Mesenchymal stem cell (in vitro differentiated cells and primary cell): ENCODE measurements at regions not wholly inside any gene's neighbourhood (a gene's known extent, or its start where the extent isn't known, plus 50 kb on each side); places are given as distances from the start of the nearest gene placed in this dataset.

ENCODE experiments used
- DNase-seq: peaks from one replicate; pipeline ENCODE4 v3.0.0-alpha.2; 2013
- H2AFZ ChIP-seq: one replicate; pipeline ENCODE4 v1.6.1; 2013; ENCODE audit warnings: low read depth, mild to moderate bottlenecking, control low read depth, inconsistent platforms, low read length, moderate library complexity
- H2AK5ac ChIP-seq: 2 replicates; pipeline ENCODE4 v1.6.1; 2013; ENCODE audit warnings: low read length, moderate library complexity, mild to moderate bottlenecking, inconsistent platforms; ENCODE audit not compliant: severe bottlenecking
- H2BK120ac ChIP-seq: one replicate; pipeline ENCODE4 v1.6.1; 2013; ENCODE audit warnings: low read depth, mild to moderate bottlenecking, inconsistent platforms, low read length, moderate library complexity
- H2BK12ac ChIP-seq, 2 experiments: one replicate each; pipeline ENCODE4 v1.6.1; 2013; ENCODE audit warnings: inconsistent platforms in 2 of 2, low read length in 2 of 2, mild to moderate bottlenecking in 2 of 2, moderate library complexity in 2 of 2, control low read depth in 1 of 2
- H2BK15ac ChIP-seq: one replicate; pipeline ENCODE4 v1.6.1; 2013; ENCODE audit warnings: mild to moderate bottlenecking, low read depth, inconsistent platforms; ENCODE audit not compliant: poor library complexity, severe bottlenecking
- H2BK5ac ChIP-seq: 2 replicates; pipeline ENCODE4 v1.6.1; 2013; ENCODE audit warnings: low read depth, mild to moderate bottlenecking, low read length, control low read depth, inconsistent platforms; ENCODE audit not compliant: poor library complexity, severe bottlenecking
- H3K14ac ChIP-seq, 2 experiments: one replicate each; pipeline ENCODE4 v1.6.1; 2013; ENCODE audit warnings: inconsistent platforms in 2 of 2, low read length in 2 of 2, control low read depth in 1 of 2, mild to moderate bottlenecking in 1 of 2, moderate library complexity in 1 of 2
- H3K18ac ChIP-seq, 2 experiments: one replicate each; pipeline ENCODE4 v1.6.1; 2013; ENCODE audit warnings: inconsistent platforms in 2 of 2, low read length in 2 of 2, control low read depth in 1 of 2, low read depth in 1 of 2, mild to moderate bottlenecking in 1 of 2
- H3K23ac ChIP-seq, 2 experiments: one replicate each; pipeline ENCODE4 v1.6.1; 2013; ENCODE audit warnings: inconsistent platforms in 2 of 2, low read length in 2 of 2, mild to moderate bottlenecking in 2 of 2, moderate library complexity in 2 of 2, control low read depth in 1 of 2
- H3K27ac ChIP-seq: 2 replicates; pipeline ENCODE4 v1.5.1; 2013; ENCODE audit warnings: mild to moderate bottlenecking, moderate library complexity, low read length, control low read depth, inconsistent platforms; ENCODE audit not compliant: poor library complexity, severe bottlenecking
- H3K27me3 ChIP-seq, 2 experiments: 2 replicates each; pipeline versions ENCODE4 v1.6.1 to v1.7.0; 2013; ENCODE audit warnings: low read length in 2 of 2, mild to moderate bottlenecking in 2 of 2, moderate library complexity in 2 of 2, control low read depth in 1 of 2, inconsistent platforms in 1 of 2; ENCODE audit not compliant: control insufficient read depth in 1 of 2, insufficient read depth in 1 of 2
- H3K36me3 ChIP-seq, 2 experiments: 2 replicates each; pipeline versions ENCODE4 v1.6.1 to v1.7.0; 2013; ENCODE audit warnings: low read length in 2 of 2, control low read depth in 1 of 2, inconsistent platforms in 1 of 2, low read depth in 1 of 2, mild to moderate bottlenecking in 1 of 2; ENCODE audit not compliant: insufficient read depth in 2 of 2, control insufficient read depth in 1 of 2
- H3K4ac ChIP-seq, 2 experiments: one replicate each; pipeline ENCODE4 v1.6.1; 2013; ENCODE audit warnings: inconsistent platforms in 2 of 2, low read length in 2 of 2, mild to moderate bottlenecking in 2 of 2, moderate library complexity in 2 of 2, control low read depth in 1 of 2, low read depth in 1 of 2
- H3K4me1 ChIP-seq: 2 replicates; pipeline ENCODE4 v1.6.1; 2013; ENCODE audit warnings: low read depth, low read length, control low read depth; ENCODE audit not compliant: control insufficient read depth, insufficient read depth
- H3K4me2 ChIP-seq: 2 replicates; pipeline ENCODE4 v1.6.1; 2013; ENCODE audit warnings: low read length, mild to moderate bottlenecking, inconsistent platforms; ENCODE audit not compliant: poor library complexity, severe bottlenecking
- H3K4me3 ChIP-seq, 2 experiments: 2 replicates each; pipeline versions ENCODE4 v1.5.1 to v1.7.0; 2013; ENCODE audit warnings: low read length in 2 of 2, mild to moderate bottlenecking in 2 of 2, control low read depth in 1 of 2, low read depth in 1 of 2; ENCODE audit not compliant: insufficient read depth in 1 of 2
- H3K79me1 ChIP-seq: replicated peaks from 2 replicates; pipeline ENCODE4 v1.6.1; 2013; ENCODE audit warnings: mild to moderate bottlenecking, control low read depth, low read length, inconsistent platforms; ENCODE audit not compliant: poor library complexity, severe bottlenecking
- H3K9ac ChIP-seq: 2 replicates; pipeline ENCODE4 v1.7.0; 2013; ENCODE audit warnings: mild to moderate bottlenecking, low read length, moderate library complexity
- H3K9me3 ChIP-seq: 2 replicates; pipeline ENCODE4 v1.7.0; 2013; ENCODE audit warnings: mild to moderate bottlenecking, low read length; ENCODE audit not compliant: control insufficient read depth
- H4K8ac ChIP-seq: one replicate; pipeline ENCODE4 v1.6.1; 2013; ENCODE audit warnings: inconsistent platforms, mild to moderate bottlenecking, low read length, moderate library complexity
- H4K91ac ChIP-seq: one replicate; pipeline ENCODE4 v1.6.1; 2013; ENCODE audit warnings: mild to moderate bottlenecking, low read length, inconsistent platforms
- WGBS: methylation state at CpG from one replicate; pipeline ENCODE4 v1.1.7; 2013; ENCODE audit warnings: mixed read lengths; 5-methylcytosine and 5-hydroxymethylcytosine counted together

DNA sequence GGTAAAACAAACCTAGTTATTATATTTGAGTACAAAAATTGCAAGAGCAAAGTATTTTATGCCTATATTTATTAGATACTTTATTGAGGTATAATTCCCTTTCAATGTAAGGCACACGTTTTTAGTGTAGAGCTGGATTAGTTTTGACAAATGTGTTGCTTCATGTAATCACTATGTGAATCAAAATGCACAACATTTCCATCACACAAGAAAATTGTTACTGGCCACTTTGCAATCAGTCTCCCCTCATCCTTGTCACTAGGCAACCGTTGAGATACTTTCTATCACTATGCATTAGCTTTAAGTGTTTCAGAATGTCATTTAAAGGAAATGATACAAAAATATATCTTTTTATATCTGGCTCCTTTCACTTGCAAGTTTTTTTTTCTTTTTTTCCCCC is 531.0 kb downstream of the CCER1 start:
- peaks cover 38% of the 10 kb centered on the region for H3K9me3 ChIP-seq
- no peaks in the 10 kb centered on the region for H3K79me1 ChIP-seq
- H3K4ac ChIP-seq, result no peak overlapping the region
- no peak overlapping the region for H2BK5ac ChIP-seq
- no peak overlapping the region for H2AFZ ChIP-seq
- no peak overlapping the region for H3K4me3 ChIP-seq
- H2BK12ac ChIP-seq, result no peak overlapping the region
- H3K4me1 ChIP-seq, result no peaks in the 10 kb centered on the region
- H2BK15ac ChIP-seq, result no peak overlapping the region
- H3K23ac ChIP-seq, result no peak overlapping the region
- no peak overlapping the region for H3K4me2 ChIP-seq
- no peak overlapping the region for H3K14ac ChIP-seq
- H2AK5ac ChIP-seq, result no peak overlapping the region
- H4K91ac ChIP-seq, result no peak overlapping the region
- H3K36me3 ChIP-seq, result no peaks in the 10 kb centered on the region
- no peak overlapping the region for H2BK120ac ChIP-seq
- no peak for DNase-seq
- H4K8ac ChIP-seq, result no peak overlapping the region
- WGBS, result no CpG with 5 or more reads among the region's 2 CpGs
- H3K18ac ChIP-seq, result no peak overlapping the region
- no peak overlapping the region for H3K9ac ChIP-seq
- H3K27me3 ChIP-seq, result no peaks in the 10 kb centered on the region
- no peak overlapping the region for H3K27ac ChIP-seq

DNA sequence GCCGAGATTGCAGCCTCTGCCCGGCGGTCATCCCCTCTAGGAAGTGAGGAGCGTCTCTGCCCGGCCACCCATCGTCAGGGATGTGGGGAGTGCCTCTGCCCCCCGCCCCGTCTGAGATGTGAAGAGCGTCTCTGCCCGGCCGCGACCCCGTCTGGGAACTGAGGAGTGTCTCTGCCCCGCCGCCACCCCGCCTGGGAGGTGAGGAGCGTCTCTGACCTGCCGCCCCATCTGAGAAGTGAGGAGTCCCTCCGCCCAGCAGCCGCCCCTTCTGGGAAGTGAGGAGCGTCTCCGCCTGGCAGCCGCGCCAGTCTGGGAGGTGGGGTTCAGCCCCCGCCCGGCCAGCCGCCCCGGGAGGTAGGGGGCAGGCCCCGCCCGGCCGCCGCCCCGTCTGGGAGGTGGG is 544.0 kb downstream of the CCER1 start:
- no peak overlapping the region for H3K23ac ChIP-seq
- no peak overlapping the region for H3K9ac ChIP-seq
- peaks cover 7% of the 10 kb centered on the region for H3K9me3 ChIP-seq
- H3K79me1 ChIP-seq, result no peaks in the 10 kb centered on the region
- H3K4me1 ChIP-seq, result no peaks in the 10 kb centered on the region
- no peak overlapping the region for H2BK120ac ChIP-seq
- no peak overlapping the region for H3K4me3 ChIP-seq
- H3K36me3 ChIP-seq, result no peaks in the 10 kb centered on the region
- H4K8ac ChIP-seq, result no peak overlapping the region
- H3K4ac ChIP-seq, result no peak overlapping the region
- 97% methylated on average over 29 of the region's 33 CpGs for WGBS
- H3K27me3 ChIP-seq, result no peaks in the 10 kb centered on the region
- DNase-seq, result no peak
- H2AFZ ChIP-seq, result no peak overlapping the region
- no peak overlapping the region for H2BK15ac ChIP-seq
- H2AK5ac ChIP-seq, result no peak overlapping the region
- H2BK12ac ChIP-seq, result no peak overlapping the region
- no peak overlapping the region for H3K4me2 ChIP-seq
- no peak overlapping the region for H3K27ac ChIP-seq
- no peak overlapping the region for H4K91ac ChIP-seq
- H3K18ac ChIP-seq, result no peak overlapping the region
- H3K14ac ChIP-seq, result no peak overlapping the region
- H2BK5ac ChIP-seq, result no peak overlapping the region

DNA sequence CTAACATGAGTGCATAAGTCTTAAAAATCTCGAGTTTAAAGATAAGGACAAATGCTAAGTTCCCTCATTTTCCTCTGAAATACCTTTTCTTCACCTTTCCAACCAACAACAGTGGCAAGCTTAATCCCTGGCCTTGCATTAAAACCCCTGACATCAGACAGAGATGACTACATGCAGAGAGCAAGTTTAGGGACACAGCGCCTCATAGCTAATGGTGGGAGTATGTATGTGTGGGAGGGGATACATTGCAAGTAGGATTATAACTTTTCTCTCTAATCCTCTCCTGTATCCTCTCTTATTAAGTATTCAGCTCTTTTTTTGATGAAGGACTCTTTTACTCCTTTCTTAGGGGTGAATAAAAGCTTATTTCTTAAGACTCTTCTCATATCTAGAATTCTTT is 547.1 kb downstream of the CCER1 start:
- Histone ChIP-seq H2BK15ac (no peak overlapping the region), H3K36me3 (no peaks in the 10 kb centered on the region), H3K9ac (no peak overlapping the region), H3K4ac (no peak overlapping the region), H2AK5ac (no peak overlapping the region), H2BK12ac (no peak overlapping the region), H3K4me3 (no peak overlapping the region), H3K27me3 (no peaks in the 10 kb centered on the region), H3K27ac (no peak overlapping the region), H3K18ac (no peak overlapping the region), H4K91ac (no peak overlapping the region), H2AFZ (no peak overlapping the region), H3K4me1 (no peaks in the 10 kb centered on the region), H3K14ac (no peak overlapping the region), H4K8ac (no peak overlapping the region), H3K23ac (no peak overlapping the region), H3K4me2 (no peak overlapping the region), H2BK5ac (no peak overlapping the region), H2BK120ac (no peak overlapping the region), H3K79me1 (no peaks in the 10 kb centered on the region), H3K9me3 (no peaks in the 10 kb centered on the region)
- 11% methylated on average over 1 of the region's 2 CpGs for WGBS
- no peak for DNase-seq

DNA sequence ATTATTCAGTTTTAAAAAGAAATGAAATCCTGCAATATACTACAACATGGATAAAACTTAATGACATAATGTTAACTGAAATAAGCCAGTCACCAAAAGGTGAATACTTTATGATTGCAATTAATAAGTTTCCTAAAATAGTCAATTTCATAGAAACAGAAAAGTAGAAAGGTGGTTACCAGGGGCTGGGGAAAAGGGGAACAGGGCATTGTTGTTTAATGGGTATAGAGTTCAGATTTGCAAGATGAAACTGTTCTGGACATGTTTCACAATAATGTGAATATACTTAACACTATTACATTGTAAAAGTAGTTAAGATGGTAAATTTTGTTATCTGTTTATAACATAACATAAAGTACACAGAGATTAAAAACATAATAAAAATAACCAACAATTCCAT is 550.9 kb downstream of the CCER1 start:
- Histone ChIP-seq H2AK5ac (no peak overlapping the region), H3K9ac (no peak overlapping the region), H3K4ac (no peak overlapping the region), H3K27me3 (no peaks in the 10 kb centered on the region), H3K4me3 (no peak overlapping the region), H2BK120ac (no peak overlapping the region), H2BK5ac (no peak overlapping the region), H2AFZ (no peak overlapping the region), H3K9me3 (no peaks in the 10 kb centered on the region), H2BK15ac (no peak overlapping the region), H3K4me2 (no peak overlapping the region), H3K36me3 (no peaks in the 10 kb centered on the region), H3K18ac (no peak overlapping the region), H3K27ac (no peak overlapping the region), H4K91ac (no peak overlapping the region), H3K79me1 (no peaks in the 10 kb centered on the region), H3K4me1 (no peaks in the 10 kb centered on the region), H2BK12ac (no peak overlapping the region), H3K23ac (no peak overlapping the region), H3K14ac (no peak overlapping the region), H4K8ac (no peak overlapping the region)
- no peak for DNase-seq
